Gastroesophageal sphincter (tissue), 4 donors: ENCODE measurements at regions not wholly inside any gene's neighbourhood (a gene's known extent, or its start where the extent isn't known, plus 50 kb on each side); places are given as distances from the start of the nearest gene placed in this dataset.

Source experiments
- ATAC-seq: fragments of 150-250 bp; one replicate; pipeline ENCODE4 v1.9.1; 2016; ENCODE audit warnings: mild to moderate bottlenecking, moderate library complexity
- H3K27ac ChIP-seq, 4 donors: fragments of 200-600 bp; sonication (generic) in 3 of 4; 1 replicate in 3 of 4; 2 replicates in 1 of 4; pipeline ENCODE4 v1.5.1; 2016 to 2019
- H3K27me3 ChIP-seq: fragments of 200-600 bp; sonication (generic); one replicate; pipeline ENCODE4 v1.5.1; 2019
- H3K36me3 ChIP-seq, 2 donors: fragments of 200-600 bp; sonication (generic); one replicate each; pipeline ENCODE4 v1.5.1; 2019; ENCODE audit warnings: control low read depth in 1 of 2
- H3K4me1 ChIP-seq, 3 donors: fragments of 200-600 bp; sonication (generic); 1 replicate in 2 of 3; 2 replicates in 1 of 3; pipeline ENCODE4 v1.5.1; 2016 to 2019; ENCODE audit warnings: control low read depth in 2 of 3
- H3K4me3 ChIP-seq, 2 donors: fragments of 200-600 bp; sonication (generic); one replicate each; pipeline ENCODE4 v1.5.1; 2019; ENCODE audit warnings: mild to moderate bottlenecking in 1 of 2, moderate library complexity in 1 of 2
- H3K9me3 ChIP-seq, 3 donors: fragments of 200-600 bp; sonication (generic); one replicate each; pipeline ENCODE4 v1.5.1; 2017 to 2019; ENCODE audit warnings: control low read depth in 2 of 3
- CTCF ChIP-seq, 4 experiments: fragments of 200-600 bp in 2 of 4; fragments of 450-650 bp in 2 of 4; sonication (generic) in 1 of 4; IDR thresholded peaks; one replicate each; pipeline ENCODE4 v1.5.1; 2017 to 2019; ENCODE audit warnings: antibody characterized with exemption in 4 of 4, mild to moderate bottlenecking in 2 of 4, moderate library complexity in 2 of 4
- EP300 ChIP-seq: sonication (generic); formaldehyde crosslinking; IDR thresholded peaks from one replicate; pipeline ENCODE4 v1.6.1; 2017; ENCODE audit warnings: antibody characterized with exemption, mild to moderate bottlenecking
- POLR2A ChIP-seq, 2 donors: fragments of 450-650 bp; IDR thresholded peaks; one replicate each; pipeline ENCODE4 v1.6.1; 2017; ENCODE audit warnings: antibody characterized with exemption in 2 of 2, mild to moderate bottlenecking in 2 of 2, moderate library complexity in 1 of 2
- POLR2AphosphoS5 ChIP-seq: sonication (generic); formaldehyde crosslinking; IDR thresholded peaks from one replicate; pipeline ENCODE4 v1.6.1; 2017; ENCODE audit warnings: antibody characterized with exemption
- WGBS, 2 donors: methylation state at CpG; one replicate each; pipeline ENCODE4 v1.1.5; 2018; ENCODE audit warnings: low coverage in 1 of 2; 5-methylcytosine and 5-hydroxymethylcytosine counted together

- Histone ChIP-seq H3K27ac (peak overlapping the region; percentile 13 to 62 (median 54)), H3K36me3 (peaks cover 0 to 5% of the 10 kb centered on the region in 2 donors), H3K27me3 (no peaks in the 10 kb centered on the region), H3K4me1 (peaks cover 4 to 82% (median 5%) of the 10 kb centered on the region in 3 donors), H3K9me3 (no peaks in the 10 kb centered on the region), H3K4me3 (no peak overlapping the region)
- no peak for TF ChIP-seq POLR2AphosphoS5
- TF ChIP-seq POLR2A (IDR thresholded peaks at IDR 0.05) = no peak
- no peak for TF ChIP-seq CTCF (IDR thresholded peaks at IDR 0.05)
- TF ChIP-seq EP300 = no peak
- ATAC-seq = no peak
- 49 to 53% methylated on average over 9 of the region's 9 CpGs for WGBS, 2 donors
These were observed 115.0 kb downstream of the OGFRL1 start for GRCh38 chr6:71403422-71404134.

GRCh38 chr6:71404145-71404966, 115.7 kb downstream of the OGFRL1 start:
- peaks cover 4 to 89% (median 5%) of the 10 kb centered on the region in 3 donors for H3K4me1 ChIP-seq
- H3K27me3 ChIP-seq = no peaks in the 10 kb centered on the region
- H3K27ac ChIP-seq = peak overlapping the region; percentile 48 to 72 (median 60)

GRCh38 chr6:71404967-71405278, 116.3 kb downstream of the OGFRL1 start:
- H3K9me3 ChIP-seq = no peaks in the 10 kb centered on the region
- peaks cover 4 to 92% (median 5%) of the 10 kb centered on the region in 3 donors for H3K4me1 ChIP-seq
- WGBS, 2 donors = 33 to 63% methylated on average over 1 of the region's 1 CpG
- TF ChIP-seq CTCF (IDR thresholded peaks at IDR 0.05) = no peak
- TF ChIP-seq EP300 = no peak
- no peak for TF ChIP-seq POLR2A (IDR thresholded peaks at IDR 0.05)
- TF ChIP-seq POLR2AphosphoS5 = no peak
- peak overlapping the region in 3 of 4 donors; percentile 48 to 72 (median 62) for H3K27ac ChIP-seq
- no peaks in the 10 kb centered on the region for H3K27me3 ChIP-seq
- H3K36me3 ChIP-seq = peaks cover 0 to 12% of the 10 kb centered on the region in 2 donors
- no peak overlapping the region for H3K4me3 ChIP-seq
- ATAC-seq = no peak

More at GRCh38 chr6:71404145-71404966, 115.7 kb downstream of the OGFRL1 start:
- Histone ChIP-seq H3K36me3 (peaks cover 0 to 6% of the 10 kb centered on the region in 2 donors), H3K9me3 (no peaks in the 10 kb centered on the region), H3K4me3 (no peak overlapping the region)
- peak; percentile 42 for ATAC-seq
- 27 to 63% methylated on average over 4 of the region's 4 CpGs for WGBS, 2 donors
- TF ChIP-seq EP300 (no peak), POLR2AphosphoS5 (peak; percentile 22)

- WGBS, 2 donors = 89 to 94% methylated on average over 1 of the region's 1 CpG
- ATAC-seq = no peak
- Histone ChIP-seq H3K4me1 (peaks cover 4 to 92% (median 5%) of the 10 kb centered on the region in 3 donors), H3K9me3 (no peaks in the 10 kb centered on the region), H3K36me3 (peaks cover 0 to 16% of the 10 kb centered on the region in 2 donors), H3K4me3 (no peak overlapping the region), H3K27ac (peak overlapping the region in 3 of 4 donors; percentile 48 to 72 (median 62)), H3K27me3 (no peaks in the 10 kb centered on the region)
- no peak for TF ChIP-seq POLR2AphosphoS5
- no peak for TF ChIP-seq POLR2A (IDR thresholded peaks at IDR 0.05)
- TF ChIP-seq EP300 = no peak
- TF ChIP-seq CTCF (IDR thresholded peaks at IDR 0.05) = no peak
These were observed 116.8 kb downstream of the OGFRL1 start for GRCh38 chr6:71405416-71405815.
